WTC11 (cell line): ENCODE measurements at regions not wholly inside any gene's neighbourhood (a gene's known extent, or its start where the extent isn't known, plus 50 kb on each side); places are given as distances from the start of the nearest gene placed in this dataset.

Experiments used
- ATAC-seq: fragments of 200-7000 bp; cut with Tn5 transposase; 2 replicates; pipeline ENCODE4 v1.10.0; 2021; ENCODE audit warnings: mild to moderate bottlenecking, moderate library complexity
- CTCF ChIA-PET: fragments of 300-600 bp; sonication (Branson Sonifier 250); formaldehyde crosslinking; loops from one replicate; lab custom pipeline; 2021; ENCODE audit warnings: antibody characterized with exemption; lab: Charles Lee
- POLR2A ChIA-PET: fragments of 350-600 bp; sonication (Branson Sonifier 250); formaldehyde crosslinking; loops from one replicate; lab custom pipeline; 2021; ENCODE audit warnings: antibody characterized with exemption; lab: Charles Lee
- DNase-seq: peaks from one replicate; pipeline ENCODE4 v3.0.0; 2021; ENCODE audit warnings: low spot score
- H3K27ac Mint-ChIP-seq: 2 replicates; pipeline ENCODE4 v1.8.0; 2021; ENCODE audit warnings: mixed read lengths
- H3K27me3 Mint-ChIP-seq: 2 replicates; pipeline ENCODE4 v1.8.0; 2021; ENCODE audit warnings: low read depth, mild to moderate bottlenecking, moderate library complexity, mixed read lengths
- H3K36me3 Mint-ChIP-seq: 2 replicates; pipeline ENCODE4 v1.8.0; 2021; ENCODE audit warnings: mixed read lengths
- H3K4me1 Mint-ChIP-seq: 2 replicates; pipeline ENCODE4 v1.8.0; 2022; ENCODE audit warnings: mixed read lengths
- H3K4me3 Mint-ChIP-seq: 2 replicates; pipeline ENCODE4 v1.8.0; 2021; ENCODE audit warnings: mild to moderate bottlenecking, moderate library complexity, mixed read lengths
- H3K9me3 Mint-ChIP-seq: 2 replicates; pipeline ENCODE4 v1.8.0; 2021; ENCODE audit warnings: mixed read lengths
- CREM ChIP-seq: sonication (generic); formaldehyde crosslinking; IDR thresholded peaks from 2 replicates; pipeline ENCODE4 v1.8.1; 2022; ENCODE audit warnings: mild to moderate bottlenecking, missing genetic modification reagents, moderate library complexity
- CTCF ChIP-seq: fragments of 200-600 bp; IDR thresholded peaks from 2 replicates; pipeline ENCODE4 v1.8.0; 2022; ENCODE audit warnings: antibody characterized with exemption
- E2F1 ChIP-seq: sonication (generic); formaldehyde crosslinking; IDR thresholded peaks from 2 replicates; pipeline ENCODE4 v1.8.0; 2022; ENCODE audit warnings: mild to moderate bottlenecking, missing genetic modification reagents
- ELF4 ChIP-seq: sonication (generic); formaldehyde crosslinking; IDR thresholded peaks from 2 replicates; pipeline ENCODE4 v1.8.1; 2022; ENCODE audit warnings: low read depth, mild to moderate bottlenecking, moderate library complexity, missing genetic modification reagents
- ESRRA ChIP-seq: sonication (generic); formaldehyde crosslinking; IDR thresholded peaks from 2 replicates; pipeline ENCODE4 v1.8.1; 2022; ENCODE audit warnings: mild to moderate bottlenecking, missing genetic modification reagents, borderline replicate concordance
- FOXP1 ChIP-seq: sonication (generic); formaldehyde crosslinking; IDR thresholded peaks from 2 replicates; pipeline ENCODE4 v1.8.0; 2022; ENCODE audit warnings: missing genetic modification reagents, mild to moderate bottlenecking, moderate library complexity, borderline replicate concordance
- FOXP4 ChIP-seq: sonication (generic); formaldehyde crosslinking; IDR thresholded peaks from 2 replicates; pipeline ENCODE4 v1.8.0; 2022; ENCODE audit warnings: mild to moderate bottlenecking, missing genetic modification reagents
- GABPB1 ChIP-seq: sonication (generic); formaldehyde crosslinking; IDR thresholded peaks from 2 replicates; pipeline ENCODE4 v1.8.1; 2023; ENCODE audit warnings: mild to moderate bottlenecking, missing genetic modification reagents
- KAT7 ChIP-seq: sonication (generic); formaldehyde crosslinking; IDR thresholded peaks from 2 replicates; pipeline ENCODE4 v1.8.1; 2023; ENCODE audit warnings: missing genetic modification reagents, mild to moderate bottlenecking, borderline replicate concordance
- MYBL2 ChIP-seq: sonication (generic); formaldehyde crosslinking; IDR thresholded peaks from 2 replicates; pipeline ENCODE4 v1.8.1; 2023; ENCODE audit warnings: mild to moderate bottlenecking, moderate library complexity, missing genetic modification reagents
- NFYB ChIP-seq: sonication (generic); formaldehyde crosslinking; conservative IDR thresholded peaks from 2 replicates; pipeline ENCODE4 v1.8.0; 2022; ENCODE audit warnings: low read depth, missing genetic modification reagents
- NR3C1 ChIP-seq: sonication (generic); formaldehyde crosslinking; conservative IDR thresholded peaks from 2 replicates; pipeline ENCODE4 v1.8.1; 2023; ENCODE audit warnings: low read depth, mild to moderate bottlenecking, missing genetic modification reagents
- OVOL2 ChIP-seq: fragments of 250-450 bp; sonication (Bioruptor Pico); IDR thresholded peaks from 2 replicates; pipeline ENCODE4 v1.9.0; 2021; ENCODE audit warnings: mild to moderate bottlenecking, borderline replicate concordance
- TEAD1 ChIP-seq: sonication (generic); formaldehyde crosslinking; IDR thresholded peaks from 2 replicates; pipeline ENCODE4 v1.8.0; 2022; ENCODE audit warnings: mild to moderate bottlenecking, missing genetic modification reagents
- ZNF232 ChIP-seq: sonication (generic); formaldehyde crosslinking; IDR thresholded peaks from 2 replicates; pipeline ENCODE4 v1.8.0; 2022; ENCODE audit warnings: mild to moderate bottlenecking, missing genetic modification reagents
- TF ChIP-seq, protein P1 (sequence below): fragments of 250-450 bp; sonication (Bioruptor Pico); IDR thresholded peaks from 2 replicates; pipeline ENCODE4 v1.9.0; 2021; ENCODE audit warnings: mild to moderate bottlenecking, borderline replicate concordance

DNA sequence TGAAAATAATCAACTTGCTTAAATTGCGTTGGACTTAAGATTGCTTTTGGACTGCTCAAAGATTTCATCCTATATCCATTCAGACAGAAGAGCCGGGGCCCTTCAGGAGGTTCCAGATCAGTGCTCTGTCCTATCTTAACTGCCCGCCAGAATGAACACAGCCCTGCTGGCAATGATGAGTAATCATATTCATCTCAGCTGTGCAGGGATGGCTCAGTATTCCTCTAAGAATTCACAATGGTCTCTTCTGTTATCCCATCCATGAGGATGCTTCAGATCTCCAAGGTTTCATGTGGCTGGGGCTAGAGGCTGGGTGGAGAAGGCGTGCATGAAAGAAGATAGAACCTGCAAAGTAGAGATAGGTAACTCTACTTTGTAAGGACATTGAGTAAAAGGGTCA is 80.0 kb upstream of the NPVF start:
- CTCF ChIA-PET = interaction anchor here (1.1 kb wide), 2 partner anchors 11 to 128 kb away, joined by 3 to 4 read pairs; a partner anchor contains a TSS
- ATAC-seq = no peak
- Mint-ChIP-seq H3K4me1 (peaks cover 26% of the 10 kb centered on the region), H3K27me3 (no peaks in the 10 kb centered on the region), H3K36me3 (no peaks in the 10 kb centered on the region), H3K27ac (no peak overlapping the region), H3K4me3 (no peak overlapping the region), H3K9me3 (no peaks in the 10 kb centered on the region; the same call in 1 of the 2 replicates)
- DNase-seq = no peak
- no peak for TF ChIP-seq CTCF
- no peak for TF ChIP-seq E2F1 (CRISPR knock-in tag)
- POLR2A ChIA-PET = no interaction called here

DNA sequence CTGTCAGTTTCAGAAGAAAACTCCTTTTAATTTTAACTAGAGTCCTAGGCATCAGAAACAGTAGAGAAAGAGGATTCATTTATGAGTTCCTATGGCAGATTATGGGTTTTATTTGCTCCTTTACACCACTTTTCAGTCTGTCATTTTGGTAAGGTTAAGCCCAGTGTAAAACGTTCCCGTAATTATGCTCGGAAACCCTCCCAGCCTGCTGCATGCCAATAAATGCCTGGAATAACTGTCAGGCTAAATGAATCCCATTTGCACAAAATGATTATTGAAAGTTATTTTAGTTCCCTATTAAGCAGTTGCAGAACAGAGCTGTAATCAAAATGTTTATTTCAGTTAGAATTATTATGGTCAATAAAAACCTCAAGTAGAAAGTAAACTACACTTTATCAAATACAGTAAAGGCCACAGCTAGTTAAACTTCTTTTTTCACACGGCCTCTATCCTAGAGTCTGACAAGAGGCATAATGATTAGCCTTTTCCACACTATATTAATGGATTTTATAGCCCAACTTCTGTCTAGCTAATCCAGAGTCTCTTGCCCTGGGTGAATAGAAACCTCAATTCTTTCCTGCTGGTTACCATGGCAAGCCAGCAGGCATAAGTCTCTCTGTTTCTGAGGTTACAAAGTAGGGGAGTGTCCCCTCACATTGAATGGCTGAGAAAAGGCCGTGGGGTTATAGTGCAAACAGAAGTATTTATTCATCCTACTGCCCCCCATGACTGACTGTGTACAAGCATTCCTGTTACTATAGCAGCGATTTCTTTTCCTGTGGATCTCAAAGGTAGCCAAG is 80.8 kb upstream of the NPVF start:
- H3K27me3 Mint-ChIP-seq = no peaks in the 10 kb centered on the region
- ChIA-PET POLR2A (no interaction called here), CTCF (interaction anchor here (1.1 kb wide), 2 partner anchors 10 to 129 kb away, joined by 3 to 4 read pairs; a partner anchor contains a TSS)
- ATAC-seq (no peak), DNase-seq (no peak)
- peaks cover 18% of the 10 kb centered on the region for H3K4me1 Mint-ChIP-seq
- no peaks in the 10 kb centered on the region; the same call in 1 of the 2 replicates for H3K9me3 Mint-ChIP-seq
- no peak overlapping the region for H3K4me3 Mint-ChIP-seq
- H3K36me3 Mint-ChIP-seq = no peaks in the 10 kb centered on the region
- TF ChIP-seq CREM (CRISPR knock-in tag) (no peak), ESRRA (CRISPR knock-in tag) (no peak), OVOL2 (CRISPR knock-in tag) (no peak), TEAD1 (CRISPR knock-in tag) (no peak), FOXP4 (CRISPR knock-in tag) (no peak), NR3C1 (CRISPR knock-in tag) (no peak), GABPB1 (CRISPR knock-in tag) (no peak), ELF4 (CRISPR knock-in tag) (no peak), MYBL2 (no peak), FOXP1 (CRISPR knock-in tag) (no peak), ZNF232 (CRISPR knock-in tag) (no peak), KAT7 (no peak), NFYB (CRISPR knock-in tag) (no peak)
- TF ChIP-seq, protein P1, sequence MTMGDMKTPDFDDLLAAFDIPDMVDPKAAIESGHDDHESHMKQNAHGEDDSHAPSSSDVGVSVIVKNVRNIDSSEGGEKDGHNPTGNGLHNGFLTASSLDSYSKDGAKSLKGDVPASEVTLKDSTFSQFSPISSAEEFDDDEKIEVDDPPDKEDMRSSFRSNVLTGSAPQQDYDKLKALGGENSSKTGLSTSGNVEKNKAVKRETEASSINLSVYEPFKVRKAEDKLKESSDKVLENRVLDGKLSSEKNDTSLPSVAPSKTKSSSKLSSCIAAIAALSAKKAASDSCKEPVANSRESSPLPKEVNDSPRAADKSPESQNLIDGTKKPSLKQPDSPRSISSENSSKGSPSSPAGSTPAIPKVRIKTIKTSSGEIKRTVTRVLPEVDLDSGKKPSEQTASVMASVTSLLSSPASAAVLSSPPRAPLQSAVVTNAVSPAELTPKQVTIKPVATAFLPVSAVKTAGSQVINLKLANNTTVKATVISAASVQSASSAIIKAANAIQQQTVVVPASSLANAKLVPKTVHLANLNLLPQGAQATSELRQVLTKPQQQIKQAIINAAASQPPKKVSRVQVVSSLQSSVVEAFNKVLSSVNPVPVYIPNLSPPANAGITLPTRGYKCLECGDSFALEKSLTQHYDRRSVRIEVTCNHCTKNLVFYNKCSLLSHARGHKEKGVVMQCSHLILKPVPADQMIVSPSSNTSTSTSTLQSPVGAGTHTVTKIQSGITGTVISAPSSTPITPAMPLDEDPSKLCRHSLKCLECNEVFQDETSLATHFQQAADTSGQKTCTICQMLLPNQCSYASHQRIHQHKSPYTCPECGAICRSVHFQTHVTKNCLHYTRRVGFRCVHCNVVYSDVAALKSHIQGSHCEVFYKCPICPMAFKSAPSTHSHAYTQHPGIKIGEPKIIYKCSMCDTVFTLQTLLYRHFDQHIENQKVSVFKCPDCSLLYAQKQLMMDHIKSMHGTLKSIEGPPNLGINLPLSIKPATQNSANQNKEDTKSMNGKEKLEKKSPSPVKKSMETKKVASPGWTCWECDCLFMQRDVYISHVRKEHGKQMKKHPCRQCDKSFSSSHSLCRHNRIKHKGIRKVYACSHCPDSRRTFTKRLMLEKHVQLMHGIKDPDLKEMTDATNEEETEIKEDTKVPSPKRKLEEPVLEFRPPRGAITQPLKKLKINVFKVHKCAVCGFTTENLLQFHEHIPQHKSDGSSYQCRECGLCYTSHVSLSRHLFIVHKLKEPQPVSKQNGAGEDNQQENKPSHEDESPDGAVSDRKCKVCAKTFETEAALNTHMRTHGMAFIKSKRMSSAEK = no peak
- H3K27ac Mint-ChIP-seq = no peak overlapping the region
